Neural progenitor cell (in vitro differentiated cells): ENCODE measurements at regions not wholly inside any gene's neighbourhood (a gene's known extent, or its start where the extent isn't known, plus 50 kb on each side); places are given as distances from the start of the nearest gene placed in this dataset.

Source experiments
- EZH2phosphoT487 ChIP-seq: fragments of 200-600 bp; sonication (generic); IDR thresholded peaks from 2 replicates; pipeline ENCODE4 v1.6.1; 2017; ENCODE audit warnings: antibody characterized with exemption
- TF ChIP-seq, protein P1 (sequence below): fragments of 200-600 bp; sonication (generic); IDR thresholded peaks from 2 replicates; pipeline ENCODE4 v1.5.1; 2017; ENCODE audit warnings: antibody characterized with exemption, mild to moderate bottlenecking

DNA sequence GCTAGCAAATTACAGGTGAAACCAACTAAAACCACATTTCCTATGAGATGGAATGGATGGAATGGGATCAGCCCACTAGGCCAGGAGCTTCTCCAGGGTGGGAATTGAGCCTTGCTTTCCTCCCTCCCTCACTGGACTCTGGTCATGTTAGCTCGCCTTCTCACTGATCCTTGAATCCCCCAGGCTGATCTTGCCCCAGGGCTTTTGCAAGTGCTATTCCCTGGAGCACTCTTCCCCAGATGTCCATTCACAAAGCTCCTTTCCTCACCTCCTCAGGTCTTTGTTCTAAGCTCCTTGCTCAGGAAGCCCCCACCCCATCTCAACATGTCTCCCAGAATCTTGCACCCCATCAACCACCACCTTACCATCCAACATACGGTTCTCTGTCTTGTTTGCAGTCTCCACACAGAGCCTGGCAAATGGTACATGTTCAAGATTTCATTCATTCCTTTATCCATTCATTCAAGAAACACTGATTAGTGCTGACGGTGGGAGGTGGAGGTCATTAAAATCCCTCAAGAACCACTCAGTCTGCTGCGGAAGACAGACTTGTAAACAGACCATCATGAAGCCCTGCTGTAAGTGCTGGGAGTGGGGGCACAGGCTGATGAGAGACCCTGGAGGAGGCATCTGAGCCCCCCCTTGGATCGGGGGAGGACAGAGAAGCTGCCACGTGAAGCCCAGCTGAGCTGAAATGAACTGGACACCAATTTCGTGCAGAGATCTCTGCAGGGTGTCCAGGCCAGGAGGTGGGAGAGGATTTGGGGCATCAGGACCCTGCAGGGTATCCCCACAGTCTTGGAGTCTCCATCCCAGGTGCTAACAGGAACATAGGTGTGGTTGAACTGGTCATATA lies 141.7 kb downstream of the BARX1 start:
- TF ChIP-seq, protein P1, sequence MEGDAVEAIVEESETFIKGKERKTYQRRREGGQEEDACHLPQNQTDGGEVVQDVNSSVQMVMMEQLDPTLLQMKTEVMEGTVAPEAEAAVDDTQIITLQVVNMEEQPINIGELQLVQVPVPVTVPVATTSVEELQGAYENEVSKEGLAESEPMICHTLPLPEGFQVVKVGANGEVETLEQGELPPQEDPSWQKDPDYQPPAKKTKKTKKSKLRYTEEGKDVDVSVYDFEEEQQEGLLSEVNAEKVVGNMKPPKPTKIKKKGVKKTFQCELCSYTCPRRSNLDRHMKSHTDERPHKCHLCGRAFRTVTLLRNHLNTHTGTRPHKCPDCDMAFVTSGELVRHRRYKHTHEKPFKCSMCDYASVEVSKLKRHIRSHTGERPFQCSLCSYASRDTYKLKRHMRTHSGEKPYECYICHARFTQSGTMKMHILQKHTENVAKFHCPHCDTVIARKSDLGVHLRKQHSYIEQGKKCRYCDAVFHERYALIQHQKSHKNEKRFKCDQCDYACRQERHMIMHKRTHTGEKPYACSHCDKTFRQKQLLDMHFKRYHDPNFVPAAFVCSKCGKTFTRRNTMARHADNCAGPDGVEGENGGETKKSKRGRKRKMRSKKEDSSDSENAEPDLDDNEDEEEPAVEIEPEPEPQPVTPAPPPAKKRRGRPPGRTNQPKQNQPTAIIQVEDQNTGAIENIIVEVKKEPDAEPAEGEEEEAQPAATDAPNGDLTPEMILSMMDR: no peak
- TF ChIP-seq EZH2phosphoT487: no peak
